Putamen (tissue), 1 donor: ENCODE measurements at regions not wholly inside any gene's neighbourhood (a gene's known extent, or its start where the extent isn't known, plus 50 kb on each side); places are given as distances from the start of the nearest gene placed in this dataset.

Experiments
- DNase-seq: peaks from one replicate; pipeline ENCODE4 v3.0.0-alpha.2; 2016; ENCODE audit warnings: low spot score

GRCh38 chr20:24138951-24139350, 150.4 kb upstream of the GGTLC1 start:
- DNase-seq: no peak

- DNase-seq: no peak
Observed at GRCh38 chr20:24138196-24138857, 149.7 kb upstream of the GGTLC1 start.

- DNase-seq: no peak
Observed at GRCh38 chr20:24136659-24137246, 148.2 kb upstream of the GGTLC1 start.

GRCh38 chr20:24135781-24136180, 147.2 kb upstream of the GGTLC1 start:
- no peak for DNase-seq

- DNase-seq: no peak
Observed at GRCh38 chr20:24134930-24135329, 146.4 kb upstream of the GGTLC1 start.

- DNase-seq: no peak
Observed at GRCh38 chr20:24134284-24134683, 145.7 kb upstream of the GGTLC1 start.

- DNase-seq: no peak
Observed at GRCh38 chr20:24132246-24132645, 143.7 kb upstream of the GGTLC1 start.

GRCh38 chr20:24131684-24132083, 143.1 kb upstream of the GGTLC1 start:
- DNase-seq: no peak

- DNase-seq: no peak
Observed at GRCh38 chr20:24131281-24131680, 142.7 kb upstream of the GGTLC1 start.

- DNase-seq: no peak
Observed at GRCh38 chr20:24129641-24130040, 141.1 kb upstream of the GGTLC1 start.

GRCh38 chr20:24124951-24125650, 136.5 kb upstream of the GGTLC1 start:
- DNase-seq: no peak

- no peak for DNase-seq
Observed at GRCh38 chr20:24124003-24124402, 135.4 kb upstream of the GGTLC1 start.

- no peak for DNase-seq
Observed at GRCh38 chr20:24118441-24119175, 130.0 kb upstream of the GGTLC1 start.

- DNase-seq: no peak
Observed at GRCh38 chr20:24118034-24118433, 129.5 kb upstream of the GGTLC1 start.

- no peak for DNase-seq
Observed at GRCh38 chr20:24117383-24117782, 128.8 kb upstream of the GGTLC1 start.

GRCh38 chr20:24116611-24117010, 128.0 kb upstream of the GGTLC1 start:
- DNase-seq: no peak

GRCh38 chr20:24112360-24112759, 123.8 kb upstream of the GGTLC1 start:
- DNase-seq: no peak

- DNase-seq: no peak
Observed at GRCh38 chr20:24111858-24112257, 123.3 kb upstream of the GGTLC1 start.

- DNase-seq: no peak
Observed at GRCh38 chr20:24109537-24109936, 121.0 kb upstream of the GGTLC1 start.

GRCh38 chr20:24109008-24109407, 120.4 kb upstream of the GGTLC1 start:
- DNase-seq: no peak

GRCh38 chr20:24108581-24108980, 120.0 kb upstream of the GGTLC1 start:
- no peak for DNase-seq

- DNase-seq: no peak
Observed at GRCh38 chr20:24106801-24107445, 118.3 kb upstream of the GGTLC1 start.
